ENCODE measurements at regions not wholly inside any gene's neighbourhood (a gene's known extent, or its start where the extent isn't known, plus 50 kb on each side); places are given as distances from the start of the nearest gene placed in this dataset.

- DNase-seq (ENCODE audit: low spot score), result peak; percentile 39
Observed at GRCh38 chr1:59055908-59056719, 240.8 kb upstream of the FGGY start.

GRCh38 chr1:59057211-59057694 is 239.6 kb upstream of the FGGY start:
- DNase-seq (ENCODE audit: low spot score), result peak; percentile 96

GRCh38 chr1:59057796-59058195 is 239.1 kb upstream of the FGGY start:
- no peak for DNase-seq (ENCODE audit: low spot score)

- no peak for DNase-seq (ENCODE audit: low spot score)
Observed at GRCh38 chr1:59058665-59059439, 238.0 kb upstream of the FGGY start.

- DNase-seq (ENCODE audit: low spot score), result peak; percentile 87
Observed at GRCh38 chr1:59061876-59062275, 235.0 kb upstream of the FGGY start.

- no peak for DNase-seq (ENCODE audit: low spot score)
Observed at GRCh38 chr1:59062743-59063142, 234.2 kb upstream of the FGGY start.

- DNase-seq (ENCODE audit: low spot score), result no peak
Observed at GRCh38 chr1:59063501-59063900, 233.4 kb upstream of the FGGY start.

- DNase-seq (ENCODE audit: low spot score), result no peak
Observed at GRCh38 chr1:59064592-59064991, 232.3 kb upstream of the FGGY start.

GRCh38 chr1:59066236-59066635 is 230.7 kb upstream of the FGGY start:
- DNase-seq (ENCODE audit: low spot score), result no peak

- no peak for DNase-seq (ENCODE audit: low spot score)
Observed at GRCh38 chr1:59070610-59071009, 226.3 kb upstream of the FGGY start.

GRCh38 chr1:59071289-59071688 is 225.6 kb upstream of the FGGY start:
- DNase-seq (ENCODE audit: low spot score), result no peak

- DNase-seq (ENCODE audit: low spot score), result no peak
Observed at GRCh38 chr1:59071876-59072582, 224.9 kb upstream of the FGGY start.

- no peak for DNase-seq (ENCODE audit: low spot score)
Observed at GRCh38 chr1:59072583-59072947, 224.3 kb upstream of the FGGY start.

- DNase-seq (ENCODE audit: low spot score), result no peak
Observed at GRCh38 chr1:59074598-59074997, 222.3 kb upstream of the FGGY start.

- DNase-seq (ENCODE audit: low spot score), result no peak
Observed at GRCh38 chr1:59075021-59075420, 221.9 kb upstream of the FGGY start.

- DNase-seq (ENCODE audit: low spot score), result peak; percentile 20
Observed at GRCh38 chr1:59076612-59077011, 220.3 kb upstream of the FGGY start.

GRCh38 chr1:59077466-59078069 is 219.3 kb upstream of the FGGY start:
- DNase-seq (ENCODE audit: low spot score), result no peak

GRCh38 chr1:59078070-59078800 is 218.7 kb upstream of the FGGY start:
- DNase-seq (ENCODE audit: low spot score), result no peak

- DNase-seq (ENCODE audit: low spot score), result no peak
Observed at GRCh38 chr1:59078866-59079265, 218.0 kb upstream of the FGGY start.

- no peak for DNase-seq (ENCODE audit: low spot score)
Observed at GRCh38 chr1:59079434-59080140, 217.3 kb upstream of the FGGY start.

- DNase-seq (ENCODE audit: low spot score), result no peak
Observed at GRCh38 chr1:59081181-59081580, 215.7 kb upstream of the FGGY start.
